AG09319 (cell line): ENCODE measurements at regions not wholly inside any gene's neighbourhood (a gene's known extent, or its start where the extent isn't known, plus 50 kb on each side); places are given as distances from the start of the nearest gene placed in this dataset.
"Not testable (repeated sequence)": the region's sequence is repeated elsewhere in the genome, so short reads cannot be mapped to it uniquely, and the experiment has no call there.

Experiments
- DNase-seq: peaks from one replicate; pipeline ENCODE4 v3.0.0-alpha.2; 2010; ENCODE audit warnings: low read depth; ENCODE audit errors: extremely low read depth
- TF ChIP-seq, protein P1 (sequence below): IDR thresholded peaks from 2 replicates; pipeline ENCODE4 v1.5.1; 2011; ENCODE audit warnings: low read depth, mild to moderate bottlenecking, inconsistent platforms, low read length, moderate library complexity

- no peak for DNase-seq
- TF ChIP-seq, protein P1, sequence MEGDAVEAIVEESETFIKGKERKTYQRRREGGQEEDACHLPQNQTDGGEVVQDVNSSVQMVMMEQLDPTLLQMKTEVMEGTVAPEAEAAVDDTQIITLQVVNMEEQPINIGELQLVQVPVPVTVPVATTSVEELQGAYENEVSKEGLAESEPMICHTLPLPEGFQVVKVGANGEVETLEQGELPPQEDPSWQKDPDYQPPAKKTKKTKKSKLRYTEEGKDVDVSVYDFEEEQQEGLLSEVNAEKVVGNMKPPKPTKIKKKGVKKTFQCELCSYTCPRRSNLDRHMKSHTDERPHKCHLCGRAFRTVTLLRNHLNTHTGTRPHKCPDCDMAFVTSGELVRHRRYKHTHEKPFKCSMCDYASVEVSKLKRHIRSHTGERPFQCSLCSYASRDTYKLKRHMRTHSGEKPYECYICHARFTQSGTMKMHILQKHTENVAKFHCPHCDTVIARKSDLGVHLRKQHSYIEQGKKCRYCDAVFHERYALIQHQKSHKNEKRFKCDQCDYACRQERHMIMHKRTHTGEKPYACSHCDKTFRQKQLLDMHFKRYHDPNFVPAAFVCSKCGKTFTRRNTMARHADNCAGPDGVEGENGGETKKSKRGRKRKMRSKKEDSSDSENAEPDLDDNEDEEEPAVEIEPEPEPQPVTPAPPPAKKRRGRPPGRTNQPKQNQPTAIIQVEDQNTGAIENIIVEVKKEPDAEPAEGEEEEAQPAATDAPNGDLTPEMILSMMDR = no peak
Observed at GRCh38 chr6:114810468-114810867, 467.6 kb upstream of the HS3ST5 start.

- not testable (repeated sequence) for DNase-seq
Observed at GRCh38 chr6:114805426-114805825, 462.6 kb upstream of the HS3ST5 start.

- DNase-seq = no peak
- TF ChIP-seq, protein P1 = no peak
Observed at GRCh38 chr6:114796576-114796975, 453.8 kb upstream of the HS3ST5 start.

DNA sequence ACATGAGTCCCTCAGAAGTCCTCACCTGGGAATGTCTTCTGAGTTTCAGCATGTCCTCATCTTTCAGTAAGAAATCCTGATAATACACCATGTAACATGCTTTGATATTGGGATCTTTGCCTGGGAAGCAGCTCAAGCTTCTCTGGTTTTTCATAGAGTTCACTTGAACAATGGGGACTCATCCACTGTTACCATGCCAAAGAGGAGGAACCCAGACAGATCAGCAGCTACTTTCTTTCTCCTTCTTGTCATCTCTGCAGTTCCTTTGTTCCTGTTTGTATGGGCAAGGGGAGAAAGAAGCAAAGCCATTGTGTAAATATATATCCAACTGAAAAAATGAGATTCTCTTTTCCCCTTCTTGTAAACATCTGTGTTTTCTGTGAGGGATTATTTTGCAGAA, 450.6 kb upstream of the HS3ST5 start:
- DNase-seq = no peak
- TF ChIP-seq, protein P1 = no peak

DNA sequence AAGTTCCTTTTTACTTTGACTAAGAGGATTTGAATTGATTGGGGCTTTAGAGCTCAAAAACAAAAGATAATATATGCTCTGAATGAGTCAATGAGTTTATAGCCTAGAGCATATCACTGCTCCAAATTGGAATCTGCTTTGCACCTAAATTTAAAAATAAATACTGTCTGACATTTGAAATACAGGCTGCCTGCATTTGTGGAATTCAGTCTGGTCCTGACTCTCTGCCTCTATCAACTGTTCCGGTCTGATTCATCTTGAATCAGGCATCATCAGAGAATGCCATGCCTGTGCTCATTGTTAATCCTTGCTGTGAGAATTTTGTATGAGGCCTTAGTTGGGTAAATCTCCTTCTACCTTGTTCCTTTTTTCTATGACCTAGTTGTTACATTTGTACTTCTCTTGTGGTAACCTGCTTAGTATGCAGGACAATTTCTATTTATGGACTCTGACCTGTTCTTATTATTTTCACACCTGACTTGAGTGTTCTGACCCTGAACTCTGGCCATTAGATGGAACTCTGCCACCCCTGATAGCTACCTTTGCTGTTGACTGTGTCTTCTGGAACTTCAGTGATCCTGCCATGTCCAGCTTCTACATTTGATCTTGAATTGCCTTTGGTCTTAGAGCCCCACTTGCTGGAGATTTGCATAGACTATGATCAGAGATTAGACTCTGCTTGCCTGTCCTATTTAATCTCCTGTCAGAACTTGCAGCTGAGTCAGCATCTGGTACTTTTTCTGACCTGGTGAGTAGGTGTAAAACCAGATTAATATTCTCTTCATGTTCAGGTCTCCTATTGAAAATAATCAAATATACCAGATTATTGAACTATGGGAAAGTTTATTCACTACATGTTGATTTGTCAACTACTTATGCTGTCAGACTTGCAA, 442.7 kb upstream of the HS3ST5 start:
- DNase-seq = no peak
- TF ChIP-seq, protein P1 = no peak

GRCh38 chr6:114783783-114784182, 441.0 kb upstream of the HS3ST5 start:
- TF ChIP-seq, protein P1 = no peak

DNA sequence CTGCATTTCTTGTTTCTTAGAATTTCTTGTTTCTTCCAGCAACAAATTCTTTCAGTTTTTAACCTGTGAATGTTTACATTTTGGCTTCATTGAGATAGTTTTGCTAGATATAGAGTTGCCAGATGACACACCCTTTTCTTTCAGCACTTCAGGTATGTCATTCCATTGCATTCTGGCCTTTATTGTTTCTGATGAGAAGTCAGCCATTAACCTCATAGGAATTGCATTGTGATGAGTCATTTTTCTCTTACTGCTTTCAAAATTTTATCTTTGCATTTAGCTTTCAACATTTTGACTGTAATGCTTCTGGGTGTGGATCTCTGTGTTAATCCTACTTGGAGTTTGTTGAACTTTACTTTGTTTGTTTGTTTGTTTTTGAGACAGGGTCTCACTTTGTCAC, 440.3 kb upstream of the HS3ST5 start:
- no peak for DNase-seq
- TF ChIP-seq, protein P1 = no peak

More at GRCh38 chr6:114783783-114784182, 441.0 kb upstream of the HS3ST5 start:
- no peak for DNase-seq

DNA sequence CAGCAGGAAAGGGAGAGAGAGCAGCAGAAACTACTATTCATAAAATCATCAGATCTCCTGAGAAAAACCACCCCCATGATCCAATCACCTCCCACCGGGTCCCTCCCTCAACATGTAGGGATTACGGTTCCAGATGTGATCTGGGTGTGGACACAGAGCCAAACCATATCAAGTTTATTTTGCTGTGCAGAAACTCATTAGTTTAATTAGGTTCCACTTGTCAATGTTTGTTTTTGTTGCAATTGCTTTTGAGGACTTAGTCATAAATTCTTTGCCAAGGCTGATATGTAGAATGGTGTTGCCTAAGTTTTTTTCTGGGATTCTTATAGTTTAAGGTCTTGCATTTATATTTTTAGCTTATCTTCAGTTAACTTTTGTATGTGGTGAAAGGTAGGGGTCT, 422.0 kb upstream of the HS3ST5 start:
- DNase-seq = no peak
- TF ChIP-seq, protein P1 = no peak
